AG04450 (cell line): ENCODE measurements at regions not wholly inside any gene's neighbourhood (a gene's known extent, or its start where the extent isn't known, plus 50 kb on each side); places are given as distances from the start of the nearest gene placed in this dataset.

Experiments
- CTCF ChIA-PET: fragments of 300-600, 350-600 bp; formaldehyde crosslinking; extraction: SDS; loops from one replicate; lab custom pipeline; 2022; ENCODE audit warnings: antibody characterized with exemption, inconsistent platforms; lab: Charles Lee
- POLR2A ChIA-PET: fragments of 350-600 bp; formaldehyde crosslinking; extraction: SDS; loops from one replicate; lab custom pipeline; 2021; ENCODE audit warnings: antibody characterized with exemption, inconsistent platforms; lab: Yijun Ruan, JAX
- DNase-seq: peaks from one replicate; pipeline ENCODE4 v3.0.0-alpha.2; 2011; ENCODE audit warnings: low read depth, low spot score
- H3K27ac ChIP-seq: one replicate; pipeline ENCODE4 v1.5.1; 2012; ENCODE audit warnings: low read depth, low read length, control low read depth
- H3K27me3 ChIP-seq: one replicate; pipeline ENCODE4 v1.6.0; 2012; ENCODE audit warnings: low read length; ENCODE audit not compliant: control insufficient read depth, insufficient read depth
- H3K4me3 ChIP-seq: 2 replicates; pipeline ENCODE4 v1.5.1; 2011; ENCODE audit warnings: mild to moderate bottlenecking, low read depth, low read length, control low read depth
- H3K9me3 ChIP-seq: 2 replicates; pipeline ENCODE4 v1.5.1; 2012; ENCODE audit warnings: low read length; ENCODE audit not compliant: control insufficient read depth, insufficient read depth
- TF ChIP-seq, protein P1 (sequence below): IDR thresholded peaks from 2 replicates; pipeline ENCODE4 v1.5.1; 2011; ENCODE audit warnings: low read depth, low read length, control low read depth, inconsistent platforms

DNA sequence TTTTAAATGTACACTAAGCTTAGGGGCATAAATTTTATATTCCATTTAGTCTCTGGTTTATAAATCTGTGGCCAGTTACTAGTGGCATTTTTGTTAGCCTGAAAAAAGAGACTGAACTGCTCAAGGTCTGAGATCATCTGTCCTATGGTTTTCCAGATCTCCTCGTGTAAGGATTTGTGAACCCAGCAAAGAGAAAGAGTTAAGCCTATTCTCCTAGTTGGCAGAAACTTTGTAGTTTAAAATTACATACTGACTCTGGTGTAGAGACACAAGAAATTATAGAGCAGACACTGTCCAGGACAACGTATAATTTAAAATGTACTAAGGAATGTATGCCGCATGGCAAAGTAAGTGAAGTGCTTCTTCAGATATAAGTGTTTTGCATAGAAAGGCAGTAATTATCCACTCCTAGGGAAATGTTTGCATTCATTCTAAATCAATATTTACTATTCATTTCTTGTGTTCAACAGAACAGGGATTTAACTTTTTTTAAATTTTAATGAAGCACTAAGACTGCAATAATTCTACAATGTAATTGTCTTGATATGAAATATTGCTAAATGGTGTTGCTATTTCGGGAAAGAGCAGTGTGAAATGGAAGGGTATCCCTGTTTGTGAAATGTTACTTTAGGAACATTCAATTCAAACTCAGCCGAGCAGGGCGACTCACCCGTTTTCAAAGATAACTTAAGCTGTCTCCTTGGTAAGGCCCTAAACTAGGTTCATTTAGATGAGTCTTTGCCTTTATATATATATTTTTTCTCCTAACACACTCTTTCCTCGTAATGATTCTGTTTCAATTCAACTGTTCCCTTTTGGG lies 508.4 kb upstream of the ZEB2 start:
- POLR2A ChIA-PET, result no interaction called here
- Histone ChIP-seq H3K9me3 (no peaks in the 10 kb centered on the region), H3K27me3 (no peaks in the 10 kb centered on the region), H3K27ac (no peak overlapping the region), H3K4me3 (no peak overlapping the region)
- no peak for DNase-seq
- TF ChIP-seq, protein P1, sequence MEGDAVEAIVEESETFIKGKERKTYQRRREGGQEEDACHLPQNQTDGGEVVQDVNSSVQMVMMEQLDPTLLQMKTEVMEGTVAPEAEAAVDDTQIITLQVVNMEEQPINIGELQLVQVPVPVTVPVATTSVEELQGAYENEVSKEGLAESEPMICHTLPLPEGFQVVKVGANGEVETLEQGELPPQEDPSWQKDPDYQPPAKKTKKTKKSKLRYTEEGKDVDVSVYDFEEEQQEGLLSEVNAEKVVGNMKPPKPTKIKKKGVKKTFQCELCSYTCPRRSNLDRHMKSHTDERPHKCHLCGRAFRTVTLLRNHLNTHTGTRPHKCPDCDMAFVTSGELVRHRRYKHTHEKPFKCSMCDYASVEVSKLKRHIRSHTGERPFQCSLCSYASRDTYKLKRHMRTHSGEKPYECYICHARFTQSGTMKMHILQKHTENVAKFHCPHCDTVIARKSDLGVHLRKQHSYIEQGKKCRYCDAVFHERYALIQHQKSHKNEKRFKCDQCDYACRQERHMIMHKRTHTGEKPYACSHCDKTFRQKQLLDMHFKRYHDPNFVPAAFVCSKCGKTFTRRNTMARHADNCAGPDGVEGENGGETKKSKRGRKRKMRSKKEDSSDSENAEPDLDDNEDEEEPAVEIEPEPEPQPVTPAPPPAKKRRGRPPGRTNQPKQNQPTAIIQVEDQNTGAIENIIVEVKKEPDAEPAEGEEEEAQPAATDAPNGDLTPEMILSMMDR, result no peak
- CTCF ChIA-PET, result no interaction called here

- Histone ChIP-seq H3K4me3 (no peak overlapping the region), H3K9me3 (no peaks in the 10 kb centered on the region), H3K27me3 (no peaks in the 10 kb centered on the region), H3K27ac (no peak overlapping the region)
- TF ChIP-seq, protein P1, result no peak
- ChIA-PET POLR2A (no interaction called here), CTCF (no interaction called here)
- DNase-seq, result no peak
These were observed 506.8 kb upstream of the ZEB2 start for GRCh38 chr2:145026456-145027455.

DNA sequence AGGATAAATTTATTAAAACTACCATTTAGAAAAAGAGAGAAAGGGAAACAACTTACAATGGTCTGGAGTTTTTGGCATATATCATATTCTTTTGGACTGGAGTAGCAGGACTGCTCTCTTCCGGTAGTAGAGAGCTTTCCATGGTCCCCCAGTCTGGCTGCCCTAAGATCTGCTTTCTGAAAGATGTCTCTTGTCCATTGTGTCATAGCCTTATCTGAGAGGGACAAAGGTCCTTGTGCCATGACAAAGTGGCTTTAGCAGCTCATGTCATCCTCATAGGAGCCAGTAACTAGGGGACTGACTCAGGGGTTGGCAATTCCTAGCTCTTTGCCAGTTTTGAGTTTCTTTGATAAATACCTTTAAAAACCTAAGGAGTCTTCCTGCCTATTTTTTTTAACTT lies 505.5 kb upstream of the ZEB2 start:
- TF ChIP-seq, protein P1, result no peak
- POLR2A ChIA-PET, result no interaction called here
- DNase-seq, result no peak
- Histone ChIP-seq H3K27ac (no peak overlapping the region), H3K9me3 (no peaks in the 10 kb centered on the region), H3K27me3 (no peaks in the 10 kb centered on the region), H3K4me3 (no peak overlapping the region)
- CTCF ChIA-PET, result interaction anchor here (0.6 kb wide), 1 partner anchor 52 kb away, joined by 3 read pairs; no protein-coding TSS in a partner anchor

DNA sequence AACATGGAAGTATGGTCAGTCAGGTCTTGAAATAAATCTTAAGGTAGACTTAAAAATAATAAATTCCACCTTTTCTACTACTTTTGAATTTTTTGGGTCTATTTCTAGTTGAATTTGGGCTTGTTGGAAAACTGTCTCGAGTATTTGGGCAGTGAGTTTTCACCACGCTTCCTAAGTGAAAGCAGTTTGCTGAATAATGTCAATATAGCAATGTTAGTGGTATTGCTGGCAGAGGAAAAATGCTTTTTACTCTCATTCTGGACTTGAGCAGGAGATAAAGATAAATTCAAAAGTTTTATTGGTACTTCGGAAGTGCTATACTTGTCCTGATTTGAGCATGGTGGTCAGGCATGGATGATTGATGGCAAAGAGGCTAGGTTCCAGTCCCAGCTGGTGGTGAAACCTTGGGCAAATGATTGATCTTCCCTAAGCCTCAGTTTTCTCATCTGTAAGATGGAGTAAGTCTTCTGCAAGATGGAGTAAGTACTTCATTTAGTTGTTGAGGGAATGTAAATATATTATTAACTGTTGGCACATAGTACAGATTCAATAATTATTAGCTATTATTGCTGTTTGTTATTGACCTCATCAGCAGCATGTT lies 503.5 kb upstream of the ZEB2 start:
- no peak for DNase-seq
- TF ChIP-seq, protein P1, result no peak
- Histone ChIP-seq H3K9me3 (no peaks in the 10 kb centered on the region), H3K27ac (peak overlapping the region; percentile 23), H3K27me3 (no peaks in the 10 kb centered on the region), H3K4me3 (no peak overlapping the region)
- POLR2A ChIA-PET, result interaction anchor here (0.6 kb wide), 2 partner anchors 17 to 94 kb away, joined by 3 to 5 read pairs; no protein-coding TSS in a partner anchor
- CTCF ChIA-PET, result interaction anchor here (0.6 kb wide), 1 partner anchor 543 kb away, joined by 4 read pairs; no protein-coding TSS in a partner anchor
